ENCODE measurements at regions not wholly inside any gene's neighbourhood (a gene's known extent, or its start where the extent isn't known, plus 50 kb on each side); places are given as distances from the start of the nearest gene placed in this dataset.

DNA sequence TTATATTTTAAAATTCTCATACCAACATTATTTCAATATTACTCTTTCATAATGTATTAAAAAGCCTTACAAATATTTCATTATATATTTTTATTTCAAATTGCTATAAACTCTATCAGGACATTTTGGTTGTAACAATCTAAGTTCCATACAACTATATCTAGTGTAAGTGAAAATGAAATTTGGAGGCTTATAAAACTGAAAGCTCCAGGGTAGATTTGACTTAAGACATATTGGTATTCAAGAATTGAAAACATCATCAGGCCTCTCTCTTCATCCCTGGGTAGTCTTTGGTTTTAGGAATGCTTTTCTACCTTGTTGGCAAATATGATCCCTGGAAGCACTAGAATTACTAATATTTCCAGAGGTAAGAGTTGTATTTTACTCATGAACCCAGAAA is 342.6 kb downstream of the DTHD1 start:
- H3K4me3 ChIP-seq: no peak overlapping the region
- no peaks in the 10 kb centered on the region for H3K9me3 ChIP-seq
- H3K27ac ChIP-seq: no peak overlapping the region
- no peaks in the 10 kb centered on the region for H3K4me1 ChIP-seq
- H3K36me3 ChIP-seq: no peaks in the 10 kb centered on the region
- no peaks in the 10 kb centered on the region for H3K27me3 ChIP-seq
- TF ChIP-seq POLR2AphosphoS5 (IDR thresholded peaks at IDR 0.05) (no peak), EP300 (IDR thresholded peaks at IDR 0.05) (no peak), POLR2A (IDR thresholded peaks at IDR 0.05) (no peak)
- TF ChIP-seq, protein P1, sequence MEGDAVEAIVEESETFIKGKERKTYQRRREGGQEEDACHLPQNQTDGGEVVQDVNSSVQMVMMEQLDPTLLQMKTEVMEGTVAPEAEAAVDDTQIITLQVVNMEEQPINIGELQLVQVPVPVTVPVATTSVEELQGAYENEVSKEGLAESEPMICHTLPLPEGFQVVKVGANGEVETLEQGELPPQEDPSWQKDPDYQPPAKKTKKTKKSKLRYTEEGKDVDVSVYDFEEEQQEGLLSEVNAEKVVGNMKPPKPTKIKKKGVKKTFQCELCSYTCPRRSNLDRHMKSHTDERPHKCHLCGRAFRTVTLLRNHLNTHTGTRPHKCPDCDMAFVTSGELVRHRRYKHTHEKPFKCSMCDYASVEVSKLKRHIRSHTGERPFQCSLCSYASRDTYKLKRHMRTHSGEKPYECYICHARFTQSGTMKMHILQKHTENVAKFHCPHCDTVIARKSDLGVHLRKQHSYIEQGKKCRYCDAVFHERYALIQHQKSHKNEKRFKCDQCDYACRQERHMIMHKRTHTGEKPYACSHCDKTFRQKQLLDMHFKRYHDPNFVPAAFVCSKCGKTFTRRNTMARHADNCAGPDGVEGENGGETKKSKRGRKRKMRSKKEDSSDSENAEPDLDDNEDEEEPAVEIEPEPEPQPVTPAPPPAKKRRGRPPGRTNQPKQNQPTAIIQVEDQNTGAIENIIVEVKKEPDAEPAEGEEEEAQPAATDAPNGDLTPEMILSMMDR (IDR thresholded peaks at IDR 0.05): no peak
- intact Hi-C loops (cut with DNase I): no loop called here
- no peak for DNase-seq

- no peaks in the 10 kb centered on the region for H3K27me3 ChIP-seq
- H3K9me3 ChIP-seq: no peaks in the 10 kb centered on the region
- no peaks in the 10 kb centered on the region for H3K36me3 ChIP-seq
- H3K27ac ChIP-seq: no peak overlapping the region
- no peak overlapping the region for H3K4me3 ChIP-seq
- intact Hi-C loops (cut with DNase I): no loop called here
- WGBS, 2 donors: 42% methylated on average over 3 of the region's 3 CpGs
- H3K4me1 ChIP-seq: peaks cover 0 to 2% (median 0%) of the 10 kb centered on the region in 4 donors
- no peak for DNase-seq
- TF ChIP-seq POLR2A (IDR thresholded peaks at IDR 0.05) (no peak), EP300 (IDR thresholded peaks at IDR 0.05) (no peak), POLR2AphosphoS5 (IDR thresholded peaks at IDR 0.05) (no peak)
- TF ChIP-seq, protein P1 (IDR thresholded peaks at IDR 0.05): no peak
Measured at GRCh38 chr4:36638273-36638811, 356.9 kb downstream of the DTHD1 start.

DNA sequence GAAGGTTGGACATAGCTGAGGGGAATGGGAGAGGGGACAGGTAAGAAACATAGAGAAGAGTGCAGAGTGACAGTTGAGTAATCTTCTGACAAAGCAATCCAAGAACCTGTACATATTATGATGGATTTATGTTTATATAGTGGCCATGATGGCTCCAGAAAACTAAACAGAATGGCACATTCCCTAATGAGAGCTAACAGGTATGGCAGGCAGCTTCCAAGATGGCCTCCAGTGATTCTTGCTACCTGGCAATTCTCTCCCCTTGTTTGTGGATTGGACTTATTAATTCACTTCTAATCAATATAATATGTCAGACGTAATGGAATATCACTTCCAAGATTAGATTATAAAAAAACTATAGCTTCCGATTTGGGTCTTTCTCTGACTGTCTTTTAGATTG is 359.5 kb downstream of the DTHD1 start:
- H3K4me1 ChIP-seq: peaks cover 0 to 2% (median 0%) of the 10 kb centered on the region in 4 donors
- no peaks in the 10 kb centered on the region for H3K36me3 ChIP-seq
- no peaks in the 10 kb centered on the region for H3K9me3 ChIP-seq
- DNase-seq: no peak
- no peak overlapping the region for H3K4me3 ChIP-seq
- 92% methylated on average over 2 of the region's 2 CpGs for WGBS, 2 donors
- TF ChIP-seq POLR2A (IDR thresholded peaks at IDR 0.05): no peak
- TF ChIP-seq EP300 (IDR thresholded peaks at IDR 0.05): no peak
- TF ChIP-seq, protein P1 (IDR thresholded peaks at IDR 0.05): no peak
- TF ChIP-seq POLR2AphosphoS5 (IDR thresholded peaks at IDR 0.05): no peak
- H3K27me3 ChIP-seq: no peaks in the 10 kb centered on the region
- no peak overlapping the region for H3K27ac ChIP-seq
- intact Hi-C loops (cut with DNase I): no loop called here

- intact Hi-C loops (cut with DNase I): no loop called here
- no peak overlapping the region for H3K4me3 ChIP-seq
- no peaks in the 10 kb centered on the region for H3K9me3 ChIP-seq
- TF ChIP-seq POLR2A (IDR thresholded peaks at IDR 0.05) (no peak), EP300 (IDR thresholded peaks at IDR 0.05) (no peak), POLR2AphosphoS5 (IDR thresholded peaks at IDR 0.05) (no peak)
- TF ChIP-seq, protein P1 (IDR thresholded peaks at IDR 0.05): no peak
- H3K4me1 ChIP-seq: no peaks in the 10 kb centered on the region
- H3K36me3 ChIP-seq: no peaks in the 10 kb centered on the region
- no peak for DNase-seq
- no peak overlapping the region for H3K27ac ChIP-seq
- H3K27me3 ChIP-seq: no peaks in the 10 kb centered on the region
- 79 to 81% methylated on average over 3 of the region's 3 CpGs for WGBS, 2 donors
Measured at GRCh38 chr4:36651253-36651652, 369.8 kb downstream of the DTHD1 start.

- H3K27me3 ChIP-seq: no peaks in the 10 kb centered on the region
- H3K4me1 ChIP-seq: no peaks in the 10 kb centered on the region
- H3K4me3 ChIP-seq: no peak overlapping the region
- 94 to 96% methylated on average over 1 of the region's 1 CpG for WGBS, 2 donors
- H3K27ac ChIP-seq: no peak overlapping the region
- H3K36me3 ChIP-seq: no peaks in the 10 kb centered on the region
- TF ChIP-seq POLR2A (IDR thresholded peaks at IDR 0.05) (no peak), EP300 (IDR thresholded peaks at IDR 0.05) (no peak), POLR2AphosphoS5 (IDR thresholded peaks at IDR 0.05) (no peak)
- TF ChIP-seq, protein P1 (IDR thresholded peaks at IDR 0.05): no peak
- DNase-seq: no peak
- H3K9me3 ChIP-seq: no peaks in the 10 kb centered on the region
- intact Hi-C loops (cut with DNase I): no loop called here
Measured at GRCh38 chr4:36652857-36653256, 371.4 kb downstream of the DTHD1 start.

Data from sigmoid colon (tissue), 6 donors.